Neutrophil (primary cell): ENCODE measurements at regions not wholly inside any gene's neighbourhood (a gene's known extent, or its start where the extent isn't known, plus 50 kb on each side); places are given as distances from the start of the nearest gene placed in this dataset.

Experiments used
- H3K27ac ChIP-seq: fragments of 200-600 bp; sonication (generic); 2 replicates; pipeline ENCODE4 v1.5.1; 2016; ENCODE audit warnings: mild to moderate bottlenecking, moderate library complexity
- H3K27me3 ChIP-seq: fragments of 200-600 bp; sonication (generic); 2 replicates; pipeline ENCODE4 v1.6.0; 2016; ENCODE audit warnings: mild to moderate bottlenecking
- H3K36me3 ChIP-seq: fragments of 200-600 bp; sonication (generic); 2 replicates; pipeline ENCODE4 v1.5.1; 2017
- H3K4me1 ChIP-seq, 2 experiments: fragments of 200-600 bp in 1 of 2; sonication (generic) in 1 of 2; 1 replicate in 1 of 2; 2 replicates in 1 of 2; pipeline versions ENCODE4 v1.5.1 to v1.6.1; 2013 to 2016; ENCODE audit warnings: low read depth in 1 of 2, low read length in 1 of 2, mild to moderate bottlenecking in 1 of 2, moderate library complexity in 1 of 2; ENCODE audit not compliant: control insufficient read depth in 1 of 2, insufficient read depth in 1 of 2
- H3K4me3 ChIP-seq, 2 experiments: fragments of 200-600 bp in 1 of 2; sonication (generic) in 1 of 2; 1 replicate in 1 of 2; 2 replicates in 1 of 2; pipeline ENCODE4 v1.5.1; 2013 to 2016; ENCODE audit warnings: low read depth in 1 of 2, low read length in 1 of 2, mild to moderate bottlenecking in 1 of 2, moderate library complexity in 1 of 2
- H3K9me3 ChIP-seq: fragments of 200-600 bp; sonication (generic); 2 replicates; pipeline ENCODE4 v1.5.1; 2016
- TF ChIP-seq, protein P1 (sequence below): fragments of 200-600 bp; sonication (generic); IDR thresholded peaks from 2 replicates; pipeline ENCODE4 v1.5.1; 2016; ENCODE audit warnings: antibody characterized with exemption

DNA sequence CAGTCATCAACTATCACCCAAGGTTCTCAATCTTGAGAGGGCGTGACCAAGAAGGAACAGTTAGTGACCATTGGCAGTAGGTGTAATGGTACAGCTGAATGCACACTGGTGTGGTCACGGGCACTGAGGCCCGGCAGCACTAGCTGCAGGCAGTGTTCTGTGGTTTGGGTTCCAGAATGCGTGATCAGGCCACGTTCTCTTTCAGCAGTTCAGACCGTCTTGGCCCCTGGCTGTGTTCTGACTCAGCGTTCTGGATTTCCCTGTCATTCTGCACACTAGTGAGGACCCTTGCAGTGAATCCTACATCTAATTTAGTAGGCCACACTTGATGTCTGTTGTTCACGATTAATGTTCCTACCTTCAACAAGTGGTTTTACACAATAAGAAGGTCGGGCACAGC lies 220.5 kb upstream of the SLCO3A1 start:
- no peaks in the 10 kb centered on the region for H3K27me3 ChIP-seq

GRCh38 chr15:91634179-91634578 lies 219.3 kb upstream of the SLCO3A1 start:
- Histone ChIP-seq H3K4me1 (no peaks in the 10 kb centered on the region), H3K36me3 (no peaks in the 10 kb centered on the region), H3K27me3 (no peaks in the 10 kb centered on the region), H3K27ac (no peak overlapping the region), H3K4me3 (no peak overlapping the region), H3K9me3 (no peaks in the 10 kb centered on the region)
- TF ChIP-seq, protein P1, sequence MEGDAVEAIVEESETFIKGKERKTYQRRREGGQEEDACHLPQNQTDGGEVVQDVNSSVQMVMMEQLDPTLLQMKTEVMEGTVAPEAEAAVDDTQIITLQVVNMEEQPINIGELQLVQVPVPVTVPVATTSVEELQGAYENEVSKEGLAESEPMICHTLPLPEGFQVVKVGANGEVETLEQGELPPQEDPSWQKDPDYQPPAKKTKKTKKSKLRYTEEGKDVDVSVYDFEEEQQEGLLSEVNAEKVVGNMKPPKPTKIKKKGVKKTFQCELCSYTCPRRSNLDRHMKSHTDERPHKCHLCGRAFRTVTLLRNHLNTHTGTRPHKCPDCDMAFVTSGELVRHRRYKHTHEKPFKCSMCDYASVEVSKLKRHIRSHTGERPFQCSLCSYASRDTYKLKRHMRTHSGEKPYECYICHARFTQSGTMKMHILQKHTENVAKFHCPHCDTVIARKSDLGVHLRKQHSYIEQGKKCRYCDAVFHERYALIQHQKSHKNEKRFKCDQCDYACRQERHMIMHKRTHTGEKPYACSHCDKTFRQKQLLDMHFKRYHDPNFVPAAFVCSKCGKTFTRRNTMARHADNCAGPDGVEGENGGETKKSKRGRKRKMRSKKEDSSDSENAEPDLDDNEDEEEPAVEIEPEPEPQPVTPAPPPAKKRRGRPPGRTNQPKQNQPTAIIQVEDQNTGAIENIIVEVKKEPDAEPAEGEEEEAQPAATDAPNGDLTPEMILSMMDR, result no peak

More for the DNA sequence above, 220.5 kb upstream of the SLCO3A1 start:
- no peak overlapping the region for H3K27ac ChIP-seq
- H3K36me3 ChIP-seq, result no peaks in the 10 kb centered on the region
- H3K9me3 ChIP-seq, result no peaks in the 10 kb centered on the region
- H3K4me3 ChIP-seq, result no peak overlapping the region
- TF ChIP-seq, protein P1, result no peak
- no peaks in the 10 kb centered on the region for H3K4me1 ChIP-seq

DNA sequence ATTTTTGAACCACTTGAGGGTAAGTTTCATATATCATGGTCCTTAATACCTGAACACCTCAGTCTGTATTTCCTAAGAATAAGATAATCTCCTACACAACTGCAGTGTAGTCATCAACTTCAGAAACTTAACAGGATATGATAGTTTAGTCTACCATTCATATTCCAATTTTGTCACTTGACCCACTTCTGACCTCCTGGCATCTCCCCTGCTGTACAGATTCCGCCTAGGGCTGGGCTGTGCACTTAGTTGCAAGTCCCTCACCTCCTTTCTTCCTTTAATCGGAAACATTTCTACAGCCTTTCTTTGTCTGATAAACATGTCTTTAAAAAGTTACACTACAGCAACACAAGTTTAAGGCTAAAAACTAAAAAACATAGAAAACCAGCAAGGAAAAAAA lies 218.4 kb upstream of the SLCO3A1 start:
- Histone ChIP-seq H3K27me3 (no peaks in the 10 kb centered on the region), H3K36me3 (no peaks in the 10 kb centered on the region), H3K4me1 (no peaks in the 10 kb centered on the region), H3K9me3 (no peaks in the 10 kb centered on the region), H3K4me3 (no peak overlapping the region), H3K27ac (no peak overlapping the region)
- TF ChIP-seq, protein P1, result no peak

DNA sequence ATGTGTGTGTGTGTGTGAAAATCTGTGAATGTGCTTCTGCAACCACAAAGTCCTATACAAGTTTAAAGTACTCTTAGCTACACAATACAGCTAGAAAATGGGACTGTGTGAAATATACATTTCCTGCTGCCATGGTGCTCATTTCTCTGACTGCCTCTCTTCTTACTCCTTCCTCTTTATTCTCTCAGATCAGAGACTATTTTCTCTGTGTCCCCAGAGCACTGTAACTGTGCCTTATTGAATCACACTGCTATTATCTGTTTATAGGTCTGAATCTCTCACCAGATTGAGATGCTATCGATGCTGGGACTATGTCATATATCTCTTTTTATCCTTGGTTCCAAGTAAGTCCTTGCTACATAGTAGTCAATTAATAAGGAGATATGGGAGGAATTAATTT lies 217.9 kb upstream of the SLCO3A1 start:
- no peaks in the 10 kb centered on the region for H3K9me3 ChIP-seq
- H3K36me3 ChIP-seq, result no peaks in the 10 kb centered on the region
- no peaks in the 10 kb centered on the region for H3K4me1 ChIP-seq
- H3K27me3 ChIP-seq, result no peaks in the 10 kb centered on the region
- TF ChIP-seq, protein P1, result no peak
- no peak overlapping the region for H3K27ac ChIP-seq
- no peak overlapping the region for H3K4me3 ChIP-seq

DNA sequence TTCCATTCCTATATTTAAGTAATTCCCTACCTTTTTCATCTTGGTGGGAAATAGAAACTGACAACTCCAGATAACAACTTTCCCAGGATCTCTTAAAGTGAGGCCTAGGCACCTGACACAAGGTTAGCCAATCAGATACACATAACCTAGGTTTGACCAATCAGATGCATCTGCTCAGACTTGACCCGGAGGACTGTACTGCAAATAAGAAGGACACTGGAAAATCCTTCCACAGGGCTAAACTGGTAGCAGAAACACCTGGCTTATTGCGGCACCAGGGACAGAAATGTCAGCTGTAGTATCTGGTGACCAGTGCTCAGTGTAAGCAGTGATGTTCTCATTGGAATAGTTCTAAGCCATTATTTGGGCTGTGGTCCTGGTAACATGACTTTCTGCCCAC lies 204.5 kb upstream of the SLCO3A1 start:
- peaks cover 17% of the 10 kb centered on the region for H3K27me3 ChIP-seq
- no peak overlapping the region for H3K4me3 ChIP-seq
- no peaks in the 10 kb centered on the region for H3K36me3 ChIP-seq
- H3K4me1 ChIP-seq, result no peaks in the 10 kb centered on the region
- H3K27ac ChIP-seq, result no peak overlapping the region
- no peaks in the 10 kb centered on the region for H3K9me3 ChIP-seq
- TF ChIP-seq, protein P1, result no peak

DNA sequence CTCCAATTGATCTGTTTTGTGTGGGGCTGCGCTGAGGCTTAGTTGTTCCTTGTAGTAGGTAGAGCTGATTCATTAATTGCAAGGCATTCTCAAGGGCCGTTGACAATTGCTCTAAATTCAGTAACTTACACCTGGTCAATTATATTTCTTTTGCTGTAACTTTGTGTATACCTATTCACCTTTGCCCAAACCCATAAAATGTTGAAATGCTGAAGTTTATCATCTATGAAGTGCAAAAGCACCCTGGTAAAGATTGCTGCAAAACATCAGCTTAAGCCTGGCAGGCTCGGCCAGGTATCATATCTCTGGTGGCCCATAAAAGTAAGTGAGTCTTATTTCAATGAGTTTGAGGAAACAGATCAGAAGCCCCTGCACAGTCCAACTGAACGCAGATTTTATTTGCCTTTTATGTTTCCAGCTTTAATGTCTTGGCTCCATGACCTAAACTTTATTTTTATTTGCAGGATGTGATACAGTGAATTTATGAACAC lies 203.6 kb upstream of the SLCO3A1 start:
- H3K27ac ChIP-seq, result no peak overlapping the region
- H3K27me3 ChIP-seq, result peaks cover 21% of the 10 kb centered on the region
- H3K4me3 ChIP-seq, result no peak overlapping the region
- H3K36me3 ChIP-seq, result no peaks in the 10 kb centered on the region
- H3K4me1 ChIP-seq, result no peaks in the 10 kb centered on the region
- TF ChIP-seq, protein P1, result no peak
- no peaks in the 10 kb centered on the region for H3K9me3 ChIP-seq
